Panc1 (cell line): ENCODE measurements at regions not wholly inside any gene's neighbourhood (a gene's known extent, or its start where the extent isn't known, plus 50 kb on each side); places are given as distances from the start of the nearest gene placed in this dataset.

Experiments used
- ATAC-seq: fragments of 200-7000 bp; cut with Tn5 transposase; 2 replicates; pipeline ENCODE4 v1.9.1; 2020; ENCODE audit warnings: mild to moderate bottlenecking, moderate library complexity
- BruUV-seq: library from RNA; stranded (reverse); fragments of 400-500 nt; replicated peaks from 2 replicates; lab custom pipeline; 2021; lab: Mats Ljungman, UMichigan
- CTCF ChIA-PET: fragments of 300-600 bp; sonication (Branson Sonifier 250); formaldehyde crosslinking; loops from one replicate; lab custom pipeline; 2022; ENCODE audit warnings: antibody characterized with exemption; lab: Charles Lee
- POLR2A ChIA-PET: fragments of 300-600 bp; sonication (Branson Sonifier 250); formaldehyde crosslinking; loops from one replicate; lab custom pipeline; 2022; ENCODE audit warnings: antibody characterized with exemption; lab: Charles Lee
- DNase-seq: peaks from one replicate; pipeline ENCODE4 v3.0.0-alpha.2; 2010; ENCODE audit warnings: low read depth, low spot score
- H3K27ac ChIP-seq: 2 replicates; pipeline ENCODE4 v1.5.1; 2011; ENCODE audit warnings: mild to moderate bottlenecking, low read length, inconsistent platforms
- H3K27me3 ChIP-seq: fragments of 200-500 bp; sonication (Bioruptor generic); 2 replicates; pipeline ENCODE4 v1.6.0; 2014; ENCODE audit warnings: low read length, inconsistent platforms; ENCODE audit not compliant: control insufficient read depth, insufficient read depth
- H3K36me3 ChIP-seq: fragments of 200-500 bp; sonication (Bioruptor generic); 2 replicates; pipeline ENCODE4 v1.5.1; 2014; ENCODE audit warnings: inconsistent platforms, mild to moderate bottlenecking, low read length, moderate library complexity; ENCODE audit not compliant: control insufficient read depth, insufficient read depth
- H3K4me1 ChIP-seq: 2 replicates; pipeline ENCODE4 v1.5.1; 2011; ENCODE audit warnings: inconsistent platforms, mild to moderate bottlenecking, low read length, moderate library complexity; ENCODE audit not compliant: control insufficient read depth, insufficient read depth
- H3K4me3 ChIP-seq, 2 experiments: 2 replicates each; pipeline ENCODE4 v1.5.1; 2011 to 2012; ENCODE audit warnings: low read depth in 2 of 2, low read length in 2 of 2, mild to moderate bottlenecking in 2 of 2, inconsistent platforms in 1 of 2, moderate library complexity in 1 of 2
- H3K9me3 ChIP-seq: fragments of 200-500 bp; sonication (Bioruptor generic); 2 replicates; pipeline ENCODE4 v1.5.1; 2014; ENCODE audit warnings: low read depth, mild to moderate bottlenecking, inconsistent platforms, low read length, moderate library complexity; ENCODE audit not compliant: control insufficient read depth, insufficient read depth
- POLR2AphosphoS5 ChIP-seq: IDR thresholded peaks from 2 replicates; pipeline ENCODE4 v1.6.1; 2012; ENCODE audit warnings: mild to moderate bottlenecking, low read depth, low read length, moderate library complexity
- SIN3A ChIP-seq: IDR thresholded peaks from 2 replicates; pipeline ENCODE4 v1.6.1; 2012; ENCODE audit warnings: low read depth, mild to moderate bottlenecking, low read length, moderate library complexity, borderline replicate concordance; ENCODE audit not compliant: insufficient read depth
- TCF7L2 ChIP-seq: IDR thresholded peaks from 2 replicates; pipeline ENCODE4 v1.6.1; 2011; ENCODE audit warnings: mild to moderate bottlenecking, low read depth, low read length, inconsistent platforms
- in situ Hi-C: cut with HindIII; loops from 2 replicates; pipeline ENCODE4 v1.10.0; 2016; ENCODE audit warnings: low sequenced_read_pairs, low pct_unique_long_range_greater_than_20kb
- intact Hi-C: fragments of 100-400 bp; cut with micrococcal nuclease; formaldehyde crosslinking; loops from one replicate; pipeline ENCODE4 v1.10.0; 2022; ENCODE audit not compliant: unreplicated experiment
- TF ChIP-seq, protein P1 (sequence below): fragments of 450-650 bp; IDR thresholded peaks from 2 replicates; pipeline ENCODE4 v1.5.1; 2017; ENCODE audit warnings: mild to moderate bottlenecking
- TF ChIP-seq, protein P2 (sequence below), 2 experiments: IDR thresholded peaks; 2 replicates each; pipeline ENCODE4 v1.6.1; 2011 to 2012; ENCODE audit warnings: low read depth in 2 of 2, control low read depth in 1 of 2, low read length in 1 of 2, mild to moderate bottlenecking in 1 of 2, moderate library complexity in 1 of 2; ENCODE audit not compliant: insufficient read depth in 1 of 2

GRCh38 chr1:22352355-22352754, 99.3 kb upstream of the ZBTB40 start:
- Histone ChIP-seq H3K27ac (no peak overlapping the region), H3K4me1 (peaks cover 8% of the 10 kb centered on the region), H3K9me3 (no peaks in the 10 kb centered on the region), H3K27me3 (peaks cover 5% of the 10 kb centered on the region; the same call in 1 of the 2 replicates), H3K36me3 (no peaks in the 10 kb centered on the region), H3K4me3 (no peak overlapping the region)
- ATAC-seq (no peak), DNase-seq (no peak)
- intact Hi-C loops (no loop called here), in situ Hi-C loops (no loop called here)
- ChIA-PET POLR2A (no interaction called here), CTCF (no interaction called here)
- no TSS peak for BruUV-seq
- TF ChIP-seq TCF7L2 (no peak), POLR2AphosphoS5 (no peak), SIN3A (no peak)
- TF ChIP-seq, protein P1, sequence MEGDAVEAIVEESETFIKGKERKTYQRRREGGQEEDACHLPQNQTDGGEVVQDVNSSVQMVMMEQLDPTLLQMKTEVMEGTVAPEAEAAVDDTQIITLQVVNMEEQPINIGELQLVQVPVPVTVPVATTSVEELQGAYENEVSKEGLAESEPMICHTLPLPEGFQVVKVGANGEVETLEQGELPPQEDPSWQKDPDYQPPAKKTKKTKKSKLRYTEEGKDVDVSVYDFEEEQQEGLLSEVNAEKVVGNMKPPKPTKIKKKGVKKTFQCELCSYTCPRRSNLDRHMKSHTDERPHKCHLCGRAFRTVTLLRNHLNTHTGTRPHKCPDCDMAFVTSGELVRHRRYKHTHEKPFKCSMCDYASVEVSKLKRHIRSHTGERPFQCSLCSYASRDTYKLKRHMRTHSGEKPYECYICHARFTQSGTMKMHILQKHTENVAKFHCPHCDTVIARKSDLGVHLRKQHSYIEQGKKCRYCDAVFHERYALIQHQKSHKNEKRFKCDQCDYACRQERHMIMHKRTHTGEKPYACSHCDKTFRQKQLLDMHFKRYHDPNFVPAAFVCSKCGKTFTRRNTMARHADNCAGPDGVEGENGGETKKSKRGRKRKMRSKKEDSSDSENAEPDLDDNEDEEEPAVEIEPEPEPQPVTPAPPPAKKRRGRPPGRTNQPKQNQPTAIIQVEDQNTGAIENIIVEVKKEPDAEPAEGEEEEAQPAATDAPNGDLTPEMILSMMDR = no peak
- TF ChIP-seq, protein P2, sequence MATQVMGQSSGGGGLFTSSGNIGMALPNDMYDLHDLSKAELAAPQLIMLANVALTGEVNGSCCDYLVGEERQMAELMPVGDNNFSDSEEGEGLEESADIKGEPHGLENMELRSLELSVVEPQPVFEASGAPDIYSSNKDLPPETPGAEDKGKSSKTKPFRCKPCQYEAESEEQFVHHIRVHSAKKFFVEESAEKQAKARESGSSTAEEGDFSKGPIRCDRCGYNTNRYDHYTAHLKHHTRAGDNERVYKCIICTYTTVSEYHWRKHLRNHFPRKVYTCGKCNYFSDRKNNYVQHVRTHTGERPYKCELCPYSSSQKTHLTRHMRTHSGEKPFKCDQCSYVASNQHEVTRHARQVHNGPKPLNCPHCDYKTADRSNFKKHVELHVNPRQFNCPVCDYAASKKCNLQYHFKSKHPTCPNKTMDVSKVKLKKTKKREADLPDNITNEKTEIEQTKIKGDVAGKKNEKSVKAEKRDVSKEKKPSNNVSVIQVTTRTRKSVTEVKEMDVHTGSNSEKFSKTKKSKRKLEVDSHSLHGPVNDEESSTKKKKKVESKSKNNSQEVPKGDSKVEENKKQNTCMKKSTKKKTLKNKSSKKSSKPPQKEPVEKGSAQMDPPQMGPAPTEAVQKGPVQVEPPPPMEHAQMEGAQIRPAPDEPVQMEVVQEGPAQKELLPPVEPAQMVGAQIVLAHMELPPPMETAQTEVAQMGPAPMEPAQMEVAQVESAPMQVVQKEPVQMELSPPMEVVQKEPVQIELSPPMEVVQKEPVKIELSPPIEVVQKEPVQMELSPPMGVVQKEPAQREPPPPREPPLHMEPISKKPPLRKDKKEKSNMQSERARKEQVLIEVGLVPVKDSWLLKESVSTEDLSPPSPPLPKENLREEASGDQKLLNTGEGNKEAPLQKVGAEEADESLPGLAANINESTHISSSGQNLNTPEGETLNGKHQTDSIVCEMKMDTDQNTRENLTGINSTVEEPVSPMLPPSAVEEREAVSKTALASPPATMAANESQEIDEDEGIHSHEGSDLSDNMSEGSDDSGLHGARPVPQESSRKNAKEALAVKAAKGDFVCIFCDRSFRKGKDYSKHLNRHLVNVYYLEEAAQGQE (IDR thresholded peaks at IDR 0.05; ENCODE audit: insufficient read depth in 1 of 2, low read depth in 2 of 2, low read length in 1 of 2) = no peak

DNA sequence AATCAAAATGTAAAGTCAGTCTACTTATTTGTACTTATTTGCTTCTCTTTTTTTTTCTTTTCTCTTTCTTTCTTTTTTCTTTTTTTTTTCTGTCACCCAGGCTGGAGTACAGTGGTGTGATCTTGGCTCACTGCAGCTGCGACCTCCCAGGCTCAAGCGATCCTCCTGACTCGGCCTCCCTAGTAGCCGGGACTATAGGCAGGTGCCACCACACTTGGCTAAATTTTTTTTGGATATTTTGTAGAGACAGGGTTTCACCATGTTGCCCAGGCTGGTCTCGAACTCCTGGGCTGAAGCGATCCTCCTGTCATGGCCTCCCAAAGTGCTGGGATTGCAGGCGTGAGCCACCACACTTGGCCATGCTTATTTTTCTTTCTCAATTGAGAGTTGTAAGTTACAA, 98.8 kb upstream of the ZBTB40 start:
- no TSS peak for BruUV-seq
- in situ Hi-C loops = no loop called here
- intact Hi-C loops = no loop called here
- Histone ChIP-seq H3K27me3 (peaks cover 5% of the 10 kb centered on the region; the same call in 1 of the 2 replicates), H3K4me3 (no peak overlapping the region), H3K4me1 (peaks cover 6% of the 10 kb centered on the region), H3K27ac (no peak overlapping the region), H3K36me3 (no peaks in the 10 kb centered on the region), H3K9me3 (no peaks in the 10 kb centered on the region)
- ChIA-PET CTCF (no interaction called here), POLR2A (no interaction called here)
- TF ChIP-seq TCF7L2 (no peak), SIN3A (no peak), POLR2AphosphoS5 (no peak)
- TF ChIP-seq, protein P1 = no peak
- TF ChIP-seq, protein P2 (IDR thresholded peaks at IDR 0.05; ENCODE audit: insufficient read depth in 1 of 2, low read depth in 2 of 2, low read length in 1 of 2) = no peak
- DNase-seq (no peak), ATAC-seq (no peak)
